Esophagus squamous epithelium (tissue), 4 donors: ENCODE measurements at regions not wholly inside any gene's neighbourhood (a gene's known extent, or its start where the extent isn't known, plus 50 kb on each side); places are given as distances from the start of the nearest gene placed in this dataset.
"Not testable (repeated sequence)": the region's sequence is repeated elsewhere in the genome, so short reads cannot be mapped to it uniquely, and the experiment has no call there.

Experiments used
- CTCF ChIP-seq, 6 experiments: fragments of 450-650 bp in 4 of 6; fragments of 200-600 bp in 2 of 6; sonication (generic) in 2 of 6; IDR thresholded peaks; one replicate each; pipeline ENCODE4 v1.5.1; 2016 to 2019; ENCODE audit warnings: antibody characterized with exemption in 6 of 6, mild to moderate bottlenecking in 4 of 6, moderate library complexity in 4 of 6
- POLR2A ChIP-seq, 4 donors: fragments of 450-650 bp; IDR thresholded peaks; one replicate each; pipeline ENCODE4 v1.6.1; 2017; ENCODE audit warnings: antibody characterized with exemption in 4 of 4, mild to moderate bottlenecking in 4 of 4, moderate library complexity in 3 of 4

- not testable (repeated sequence) for TF ChIP-seq CTCF, POLR2A (IDR thresholded peaks at IDR 0.05)
These were observed 61.8 kb upstream of the MITF start for GRCh38 chr3:69677456-69677855.
